ENCODE measurements at regions not wholly inside any gene's neighbourhood (a gene's known extent, or its start where the extent isn't known, plus 50 kb on each side); places are given as distances from the start of the nearest gene placed in this dataset.

GRCh38 chr2:43009448-43009847, 217.0 kb downstream of the ZFP36L2 start:
- H3K4me1 Mint-ChIP-seq = peaks cover 31% of the 10 kb centered on the region
- H3K27me3 Mint-ChIP-seq (ENCODE audit: low read depth, poor library complexity) = no peaks in the 10 kb centered on the region
- TF ChIP-seq CTCF (IDR thresholded peaks at IDR 0.05) = no peak
- no peaks in the 10 kb centered on the region for H3K36me3 Mint-ChIP-seq (ENCODE audit: low read depth)
- peaks cover 20% of the 10 kb centered on the region for H3K9me3 Mint-ChIP-seq
- H3K4me3 Mint-ChIP-seq = no peak overlapping the region
- H3K27ac Mint-ChIP-seq = no peak overlapping the region
- DNase-seq = no peak

DNA sequence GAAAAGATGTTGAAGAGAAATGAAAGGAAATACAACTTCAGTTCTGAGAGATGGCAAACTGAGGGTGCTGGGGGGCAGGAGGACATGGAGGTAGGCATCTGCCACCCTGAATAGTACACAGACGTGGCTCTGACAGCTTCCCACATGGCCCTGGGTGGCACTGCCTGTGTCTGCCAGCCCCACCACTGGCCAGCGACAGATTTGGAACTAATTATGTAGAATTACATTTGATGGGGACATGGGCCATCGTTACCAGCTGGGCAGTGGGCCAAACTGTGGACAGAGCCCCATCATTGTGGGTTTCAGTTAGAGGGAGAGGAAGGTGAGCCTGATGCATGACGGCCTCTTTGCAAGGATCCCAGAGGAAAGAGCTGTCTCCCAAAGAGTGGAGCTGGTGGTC, 216.0 kb upstream of the HAAO start:
- TF ChIP-seq CTCF (IDR thresholded peaks at IDR 0.05) = no peak
- no peak for DNase-seq
- Mint-ChIP-seq H3K4me1 (peaks cover 32% of the 10 kb centered on the region), H3K27me3 (ENCODE audit: low read depth, poor library complexity) (no peaks in the 10 kb centered on the region), H3K9me3 (peaks cover 24% of the 10 kb centered on the region), H3K4me3 (no peak overlapping the region), H3K27ac (no peak overlapping the region), H3K36me3 (ENCODE audit: low read depth) (no peaks in the 10 kb centered on the region)

GRCh38 chr2:43007901-43008300, 215.5 kb upstream of the HAAO start:
- Mint-ChIP-seq H3K27ac (no peak overlapping the region), H3K4me1 (peaks cover 32% of the 10 kb centered on the region), H3K4me3 (no peak overlapping the region), H3K9me3 (peaks cover 20% of the 10 kb centered on the region), H3K27me3 (ENCODE audit: low read depth, poor library complexity) (no peaks in the 10 kb centered on the region), H3K36me3 (ENCODE audit: low read depth) (no peaks in the 10 kb centered on the region)
- DNase-seq = no peak
- no peak for TF ChIP-seq CTCF (IDR thresholded peaks at IDR 0.05)

- no peak overlapping the region for H3K27ac Mint-ChIP-seq
- H3K9me3 Mint-ChIP-seq = peaks cover 20% of the 10 kb centered on the region
- DNase-seq = no peak
- peaks cover 32% of the 10 kb centered on the region for H3K4me1 Mint-ChIP-seq
- no peak overlapping the region for H3K4me3 Mint-ChIP-seq
- H3K36me3 Mint-ChIP-seq (ENCODE audit: low read depth) = no peaks in the 10 kb centered on the region
- no peak for TF ChIP-seq CTCF (IDR thresholded peaks at IDR 0.05)
- peaks cover 3% of the 10 kb centered on the region for H3K27me3 Mint-ChIP-seq (ENCODE audit: low read depth, poor library complexity)
Observed at GRCh38 chr2:43006834-43007543, 214.6 kb upstream of the HAAO start.

DNA sequence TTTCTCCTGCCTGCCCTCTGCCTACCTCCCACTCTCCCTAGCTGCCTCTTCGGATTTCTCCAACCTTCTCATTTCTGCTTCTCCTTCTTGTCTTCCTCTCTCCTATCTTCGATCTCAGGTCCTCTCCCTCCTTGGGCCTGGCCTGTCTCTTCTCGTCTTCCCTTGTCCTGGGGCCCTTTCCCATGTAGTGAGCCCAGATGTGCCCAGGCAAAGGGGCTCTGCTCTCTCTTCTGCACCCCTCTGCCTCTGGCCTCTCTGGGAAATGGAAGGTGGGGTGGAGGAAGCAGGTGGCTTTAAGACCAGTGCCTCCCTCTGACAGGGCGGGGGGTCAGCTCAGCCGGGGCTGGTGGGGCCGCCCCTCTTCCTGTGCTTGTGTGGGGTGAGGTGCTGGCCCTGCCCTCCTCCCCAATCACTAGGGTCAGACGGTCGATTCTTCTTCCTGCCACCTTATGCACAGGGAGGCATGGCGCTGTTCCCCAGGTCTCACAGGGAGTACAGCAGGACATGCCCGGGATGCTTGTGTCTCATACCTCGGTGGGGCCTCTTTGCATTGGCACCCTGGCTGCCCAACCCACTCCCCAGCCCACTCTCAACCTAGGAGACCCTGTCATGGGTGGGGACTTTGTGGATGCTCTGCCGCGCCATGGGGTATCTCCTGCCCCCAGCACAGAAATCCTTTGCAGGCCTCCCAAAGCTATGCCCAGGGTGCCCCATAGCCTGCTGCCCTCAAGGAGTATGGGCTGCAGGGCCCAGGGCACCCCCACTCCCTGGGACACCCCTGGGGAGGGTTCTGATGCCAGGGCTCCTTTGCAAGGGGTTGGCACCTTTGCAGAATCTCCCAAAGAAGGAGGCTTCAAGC, 213.8 kb upstream of the HAAO start:
- DNase-seq = no peak
- Mint-ChIP-seq H3K27ac (peak overlapping the region; percentile 7), H3K4me1 (peaks cover 33% of the 10 kb centered on the region), H3K36me3 (ENCODE audit: low read depth) (no peaks in the 10 kb centered on the region), H3K9me3 (peaks cover 20% of the 10 kb centered on the region), H3K27me3 (ENCODE audit: low read depth, poor library complexity) (peaks cover 5% of the 10 kb centered on the region), H3K4me3 (no peak overlapping the region)
- no peak for TF ChIP-seq CTCF (IDR thresholded peaks at IDR 0.05)

Data from nephron progenitor cell (in vitro differentiated cells).